HFFc6 (cell line): ENCODE measurements at regions not wholly inside any gene's neighbourhood (a gene's known extent, or its start where the extent isn't known, plus 50 kb on each side); places are given as distances from the start of the nearest gene placed in this dataset.

Source experiments
- DNase-seq: peaks from one replicate; pipeline ENCODE4 v3.0.0-alpha.2; 2018
- H3K27ac Mint-ChIP-seq: 2 replicates; pipeline ENCODE4 v1.8.0; 2020; ENCODE audit warnings: mild to moderate bottlenecking, mixed read lengths
- H3K27me3 Mint-ChIP-seq: 2 replicates; pipeline ENCODE4 v1.8.0; 2021; ENCODE audit warnings: mild to moderate bottlenecking, moderate library complexity, mixed read lengths; ENCODE audit not compliant: insufficient read depth
- H3K36me3 Mint-ChIP-seq: 2 replicates; pipeline ENCODE4 v1.8.0; 2021; ENCODE audit warnings: low read depth, mixed read lengths
- H3K4me1 Mint-ChIP-seq: 2 replicates; pipeline ENCODE4 v1.8.0; 2020; ENCODE audit warnings: low read depth, mixed read lengths
- H3K4me3 Mint-ChIP-seq: 2 replicates; pipeline ENCODE4 v1.8.0; 2020; ENCODE audit warnings: mild to moderate bottlenecking, moderate library complexity, mixed read lengths
- H3K9me3 Mint-ChIP-seq: 2 replicates; pipeline ENCODE4 v1.8.0; 2020; ENCODE audit warnings: mild to moderate bottlenecking, mixed read lengths
- CTCF ChIP-seq: fragments of 200-600 bp; sonication (generic); IDR thresholded peaks from 2 replicates; pipeline ENCODE4 v1.5.0; 2021; ENCODE audit warnings: antibody characterized with exemption, mild to moderate bottlenecking

- Mint-ChIP-seq H3K4me3 (no peak overlapping the region), H3K36me3 (no peaks in the 10 kb centered on the region), H3K4me1 (no peaks in the 10 kb centered on the region), H3K27ac (no peak overlapping the region), H3K9me3 (no peaks in the 10 kb centered on the region), H3K27me3 (peaks cover 42% of the 10 kb centered on the region)
- DNase-seq = no peak
- no peak for TF ChIP-seq CTCF
Observed at GRCh38 chr1:36582066-36582755, 99.5 kb upstream of the CSF3R start.

GRCh38 chr1:36580524-36580923, 97.8 kb upstream of the CSF3R start:
- no peak for TF ChIP-seq CTCF
- H3K4me1 Mint-ChIP-seq = no peaks in the 10 kb centered on the region
- H3K9me3 Mint-ChIP-seq = no peaks in the 10 kb centered on the region
- DNase-seq = no peak
- no peaks in the 10 kb centered on the region for H3K36me3 Mint-ChIP-seq
- no peak overlapping the region for H3K4me3 Mint-ChIP-seq
- peaks cover 39% of the 10 kb centered on the region for H3K27me3 Mint-ChIP-seq
- H3K27ac Mint-ChIP-seq = no peak overlapping the region

GRCh38 chr1:36579039-36579438, 96.3 kb upstream of the CSF3R start:
- Mint-ChIP-seq H3K27ac (no peak overlapping the region), H3K27me3 (peaks cover 34% of the 10 kb centered on the region), H3K4me1 (no peaks in the 10 kb centered on the region), H3K9me3 (no peaks in the 10 kb centered on the region), H3K4me3 (no peak overlapping the region), H3K36me3 (no peaks in the 10 kb centered on the region)
- no peak for DNase-seq
- TF ChIP-seq CTCF = no peak

- Mint-ChIP-seq H3K4me1 (no peaks in the 10 kb centered on the region), H3K36me3 (no peaks in the 10 kb centered on the region), H3K9me3 (no peaks in the 10 kb centered on the region), H3K27me3 (peaks cover 33% of the 10 kb centered on the region), H3K27ac (no peak overlapping the region), H3K4me3 (no peak overlapping the region)
- TF ChIP-seq CTCF = no peak
- DNase-seq = no peak
Observed at GRCh38 chr1:36576551-36577110, 93.9 kb upstream of the CSF3R start.

GRCh38 chr1:36576118-36576517, 93.4 kb upstream of the CSF3R start:
- Mint-ChIP-seq H3K4me3 (no peak overlapping the region), H3K27me3 (peaks cover 28% of the 10 kb centered on the region), H3K9me3 (no peaks in the 10 kb centered on the region), H3K27ac (no peak overlapping the region), H3K4me1 (no peaks in the 10 kb centered on the region), H3K36me3 (no peaks in the 10 kb centered on the region)
- DNase-seq = peak; percentile 10
- TF ChIP-seq CTCF = peak; percentile 83
